ENCODE measurements at regions not wholly inside any gene's neighbourhood (a gene's known extent, or its start where the extent isn't known, plus 50 kb on each side); places are given as distances from the start of the nearest gene placed in this dataset.

- TF ChIP-seq MAX (IDR thresholded peaks at IDR 0.05; ENCODE audit: insufficient read depth, insufficient read length) (no peak), GATA2 (IDR thresholded peaks at IDR 0.05; ENCODE audit: insufficient read depth, insufficient read length, low read depth, low read length) (no peak), FOS (IDR thresholded peaks at IDR 0.05; ENCODE audit: borderline replicate concordance, insufficient read depth, low read length) (no peak)
- TF ChIP-seq, protein P1, sequence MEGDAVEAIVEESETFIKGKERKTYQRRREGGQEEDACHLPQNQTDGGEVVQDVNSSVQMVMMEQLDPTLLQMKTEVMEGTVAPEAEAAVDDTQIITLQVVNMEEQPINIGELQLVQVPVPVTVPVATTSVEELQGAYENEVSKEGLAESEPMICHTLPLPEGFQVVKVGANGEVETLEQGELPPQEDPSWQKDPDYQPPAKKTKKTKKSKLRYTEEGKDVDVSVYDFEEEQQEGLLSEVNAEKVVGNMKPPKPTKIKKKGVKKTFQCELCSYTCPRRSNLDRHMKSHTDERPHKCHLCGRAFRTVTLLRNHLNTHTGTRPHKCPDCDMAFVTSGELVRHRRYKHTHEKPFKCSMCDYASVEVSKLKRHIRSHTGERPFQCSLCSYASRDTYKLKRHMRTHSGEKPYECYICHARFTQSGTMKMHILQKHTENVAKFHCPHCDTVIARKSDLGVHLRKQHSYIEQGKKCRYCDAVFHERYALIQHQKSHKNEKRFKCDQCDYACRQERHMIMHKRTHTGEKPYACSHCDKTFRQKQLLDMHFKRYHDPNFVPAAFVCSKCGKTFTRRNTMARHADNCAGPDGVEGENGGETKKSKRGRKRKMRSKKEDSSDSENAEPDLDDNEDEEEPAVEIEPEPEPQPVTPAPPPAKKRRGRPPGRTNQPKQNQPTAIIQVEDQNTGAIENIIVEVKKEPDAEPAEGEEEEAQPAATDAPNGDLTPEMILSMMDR (IDR thresholded peaks at IDR 0.05; ENCODE audit: extremely low read depth in 1 of 2, insufficient read depth in 1 of 2, low read depth in 1 of 2, low read length in 2 of 2) = no peak
- no peaks in the 10 kb centered on the region for H4K20me1 ChIP-seq (replicated peaks; ENCODE audit: control insufficient read depth, extremely low read depth, insufficient read depth, low read length)
- intact Hi-C loops (cut with micrococcal nuclease) (no loop called here), dilution Hi-C loops (cut with MboI; ENCODE audit: extremely low pct_ligation_motif_present, low sequenced_read_pairs) (no loop called here)
- no peak overlapping the region for H3K4me3 ChIP-seq (replicated peaks in 1 of 3; ENCODE audit: insufficient read depth in 1 of 3, low read depth in 1 of 3, low read length in 3 of 3)
- DNase-seq (ENCODE audit: low read depth, low spot score) = no peak
- no TSS peak for BruUV-seq (replicated peaks)
- POLR2A ChIA-PET = no interaction called here
- no peak overlapping the region for H3K4me2 ChIP-seq (ENCODE audit: insufficient read depth, low read length)
- H3K27me3 ChIP-seq (ENCODE audit: control insufficient read depth in 2 of 2, insufficient read depth in 2 of 2, low read length in 2 of 2) = no peaks in the 10 kb centered on the region
- H3K9me1 ChIP-seq (replicated peaks; ENCODE audit: control insufficient read depth, extremely low read depth, insufficient read depth, low read length) = no peaks in the 10 kb centered on the region
- no peaks in the 10 kb centered on the region for H3K9me3 ChIP-seq (replicated peaks; ENCODE audit: control insufficient read depth, insufficient read depth, low read length)
- CTCF ChIA-PET = no interaction called here
- no peak overlapping the region for H2AFZ ChIP-seq (ENCODE audit: low read depth, low read length)
- no peak for FAIRE-seq
- H3K27ac ChIP-seq (ENCODE audit: insufficient read depth, low read depth, low read length) = no peak overlapping the region
- H3K9ac ChIP-seq (replicated peaks; ENCODE audit: extremely low read depth, insufficient read depth, low read length) = no peak overlapping the region
- no peaks in the 10 kb centered on the region for H3K79me2 ChIP-seq (ENCODE audit: control insufficient read depth, insufficient read depth, low read length)
- no peaks in the 10 kb centered on the region for H3K4me1 ChIP-seq (ENCODE audit: control insufficient read depth, extremely low read depth, insufficient read depth, low read length)
- no peaks in the 10 kb centered on the region for H3K36me3 ChIP-seq (ENCODE audit: control insufficient read depth in 2 of 2, extremely low read depth in 1 of 2, insufficient read depth in 2 of 2, low read length in 2 of 2)
Observed at GRCh38 chr19:28554321-28555091, 658.4 kb downstream of the UQCRFS1 start.

GRCh38 chr19:28553764-28554163, 659.2 kb downstream of the UQCRFS1 start:
- Histone ChIP-seq H3K27me3 (ENCODE audit: control insufficient read depth in 2 of 2, insufficient read depth in 2 of 2, low read length in 2 of 2) (no peaks in the 10 kb centered on the region), H3K27ac (ENCODE audit: insufficient read depth, low read depth, low read length) (no peak overlapping the region), H3K9me3 (replicated peaks; ENCODE audit: control insufficient read depth, insufficient read depth, low read length) (no peaks in the 10 kb centered on the region), H3K9me1 (replicated peaks; ENCODE audit: control insufficient read depth, extremely low read depth, insufficient read depth, low read length) (no peaks in the 10 kb centered on the region), H2AFZ (ENCODE audit: low read depth, low read length) (no peak overlapping the region), H3K36me3 (ENCODE audit: control insufficient read depth in 2 of 2, extremely low read depth in 1 of 2, insufficient read depth in 2 of 2, low read length in 2 of 2) (no peaks in the 10 kb centered on the region), H3K79me2 (ENCODE audit: control insufficient read depth, insufficient read depth, low read length) (no peaks in the 10 kb centered on the region), H3K4me3 (replicated peaks in 1 of 3; ENCODE audit: insufficient read depth in 1 of 3, low read depth in 1 of 3, low read length in 3 of 3) (no peak overlapping the region), H3K4me1 (ENCODE audit: control insufficient read depth, extremely low read depth, insufficient read depth, low read length) (no peaks in the 10 kb centered on the region), H3K9ac (replicated peaks; ENCODE audit: extremely low read depth, insufficient read depth, low read length) (no peak overlapping the region), H3K4me2 (ENCODE audit: insufficient read depth, low read length) (no peak overlapping the region), H4K20me1 (replicated peaks; ENCODE audit: control insufficient read depth, extremely low read depth, insufficient read depth, low read length) (no peaks in the 10 kb centered on the region)
- no peak for DNase-seq (ENCODE audit: low read depth, low spot score)
- CTCF ChIA-PET = no interaction called here
- POLR2A ChIA-PET = no interaction called here
- dilution Hi-C loops (cut with MboI; ENCODE audit: extremely low pct_ligation_motif_present, low sequenced_read_pairs) = no loop called here
- no peak for FAIRE-seq
- no TSS peak for BruUV-seq (replicated peaks)
- TF ChIP-seq FOS (IDR thresholded peaks at IDR 0.05; ENCODE audit: borderline replicate concordance, insufficient read depth, low read length) = no peak
- no peak for TF ChIP-seq JUN (IDR thresholded peaks at IDR 0.05; ENCODE audit: borderline replicate concordance, insufficient read depth, insufficient read length, low read depth)
- TF ChIP-seq, protein P1 (IDR thresholded peaks at IDR 0.05; ENCODE audit: extremely low read depth in 1 of 2, insufficient read depth in 1 of 2, low read depth in 1 of 2, low read length in 2 of 2) = no peak
- no peak for TF ChIP-seq EZH2 (IDR thresholded peaks at IDR 0.05; ENCODE audit: borderline replicate concordance, low read depth, low read length, severe bottlenecking)
- no peak for TF ChIP-seq POLR2AphosphoS5 (IDR thresholded peaks at IDR 0.05; ENCODE audit: insufficient read depth, low read depth, low read length)
- TF ChIP-seq GATA2 (IDR thresholded peaks at IDR 0.05; ENCODE audit: insufficient read depth, insufficient read length, low read depth, low read length) = no peak
- TF ChIP-seq MAX (IDR thresholded peaks at IDR 0.05; ENCODE audit: insufficient read depth, insufficient read length) = no peak
- TF ChIP-seq MYC (IDR thresholded peaks at IDR 0.05; ENCODE audit: low read depth, low read length) = no peak
- no peak for TF ChIP-seq POLR2A (IDR thresholded peaks at IDR 0.05; ENCODE audit: low read depth, low read length)
- intact Hi-C loops (cut with micrococcal nuclease) = no loop called here

Measured in endothelial cell of umbilical vein (primary cell).